ENCODE measurements at regions not wholly inside any gene's neighbourhood (a gene's known extent, or its start where the extent isn't known, plus 50 kb on each side); places are given as distances from the start of the nearest gene placed in this dataset.

DNA sequence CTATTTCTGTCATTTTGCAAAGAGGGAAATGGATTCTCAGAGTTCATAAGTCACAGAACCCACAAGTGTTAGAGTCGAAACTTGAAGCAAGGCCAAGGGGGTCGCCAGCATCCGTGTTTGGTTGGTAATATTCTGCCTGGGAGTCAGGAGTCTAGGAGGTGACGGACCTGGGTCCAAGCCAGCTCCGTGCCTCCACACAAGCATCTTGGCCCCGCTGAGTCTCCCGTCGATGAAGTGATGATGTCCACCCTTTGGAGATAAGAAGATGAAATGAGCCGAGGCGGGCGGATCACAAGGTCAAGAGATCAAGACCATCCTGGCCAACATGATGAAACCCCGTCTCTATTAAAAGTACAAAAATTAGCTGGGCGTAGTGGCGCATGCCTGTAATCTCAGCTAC is 53.2 kb upstream of the TNRC6C start:
- CTCF ChIA-PET (ENCODE audit: partially characterized antibody) = interaction anchor here (1.4 to 3.5 kb wide), 2 partner anchors 13 to 165 kb away, joined by 3 to 21 read pairs; no protein-coding TSS in a partner anchor
- WGBS, 2 experiments (ENCODE audit: extremely low coverage in 1 of 2, insufficient coverage in 1 of 2, insufficient read length in 1 of 2, insufficient replicate concordance in 2 of 2, low coverage in 1 of 2, low lambda C conversion rate in 2 of 2, missing lambda C conversion rate in 1 of 2) = 81% methylated on average over 8 of the region's 14 CpGs; no CpG with 5 or more reads in 1 of the 2 experiments
- no peak for TF ChIP-seq BACH1 (IDR thresholded peaks at IDR 0.05; ENCODE audit: low read length)
- TF ChIP-seq, protein P1, sequence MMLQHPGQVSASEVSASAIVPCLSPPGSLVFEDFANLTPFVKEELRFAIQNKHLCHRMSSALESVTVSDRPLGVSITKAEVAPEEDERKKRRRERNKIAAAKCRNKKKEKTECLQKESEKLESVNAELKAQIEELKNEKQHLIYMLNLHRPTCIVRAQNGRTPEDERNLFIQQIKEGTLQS (IDR thresholded peaks at IDR 0.05; ENCODE audit: insufficient read depth, low read depth, low read length) = no peak
- no peak for TF ChIP-seq BRCA1 (IDR thresholded peaks at IDR 0.05; ENCODE audit: low read depth, low read length)
- TF ChIP-seq TBP (IDR thresholded peaks at IDR 0.05; ENCODE audit: low read depth, low read length) = no peak
- TF ChIP-seq MAFK (IDR thresholded peaks at IDR 0.05; ENCODE audit: low read depth, low read length) = no peak
- TF ChIP-seq GTF2F1 (IDR thresholded peaks at IDR 0.05; ENCODE audit: borderline replicate concordance, low read depth, low read length) = no peak

More for the DNA sequence above, 53.2 kb upstream of the TNRC6C start:
- FAIRE-seq (no peak), DNase-seq (ENCODE audit: low read depth in 1 of 2, low spot score in 2 of 2) (no peak)
- no peak overlapping the region for H3K14ac ChIP-seq (ENCODE audit: insufficient read length)
- no peaks in the 10 kb centered on the region for H4K20me1 ChIP-seq (replicated peaks in 1 of 2; ENCODE audit: control insufficient read depth in 1 of 2, insufficient read depth in 2 of 2, low read length in 2 of 2)
- no peak overlapping the region for H4K8ac ChIP-seq (ENCODE audit: extremely low read depth, insufficient read depth, low read length)
- H3K4me1 ChIP-seq (replicated peaks in 1 of 4; ENCODE audit: control insufficient read depth in 3 of 4, insufficient read depth in 4 of 4, low read length in 3 of 4) = peaks cover 0 to 8% (median under 1%) of the 10 kb centered on the region in 4 experiments; a peak in 3 of 7 replicates
- H3K27me3 ChIP-seq (replicated peaks in 1 of 4; ENCODE audit: control insufficient read depth in 3 of 4, extremely low read depth in 1 of 4, insufficient read depth in 3 of 4, low read length in 3 of 4) = 0 out of 7 replicates have a peak, but pooled peaks cover 0 to 2% (median 0%) of the 10 kb centered on the region in 4 experiments
- H3K9me3 ChIP-seq (ENCODE audit: insufficient read depth in 2 of 2, low read depth in 1 of 2, low read length in 1 of 2) = no peaks in the 10 kb centered on the region
- H4K5ac ChIP-seq (ENCODE audit: insufficient read length, low read depth, low read length) = no peak overlapping the region
- no peak overlapping the region for H3K4me2 ChIP-seq (ENCODE audit: insufficient read depth in 1 of 2, low read depth in 2 of 2, low read length in 2 of 2)
- H3K23ac ChIP-seq (ENCODE audit: insufficient read length) = no peak overlapping the region
- peaks cover 1% of the 10 kb centered on the region; the same call in 1 of the 2 replicates for H3K23me2 ChIP-seq (ENCODE audit: low read depth, low read length)
- H2BK12ac ChIP-seq (ENCODE audit: low read depth, low read length) = no peak overlapping the region
- POLR2A ChIA-PET (ENCODE audit: partially characterized antibody) = interaction anchor here (1.0 kb wide), 1 partner anchor 53 kb away, joined by 3 read pairs; the partner anchor contains the start of gene TNRC6C
- H3K4ac ChIP-seq (replicated peaks; ENCODE audit: insufficient read length, low read depth, low read length) = no peak overlapping the region
- H3K9ac ChIP-seq (replicated peaks in 1 of 4; ENCODE audit: extremely low read depth in 1 of 4, low read depth in 3 of 4, low read length in 3 of 4) = no peak overlapping the region
- H2AK5ac ChIP-seq (ENCODE audit: low read depth, low read length) = no peak overlapping the region
- H3K4me3 ChIP-seq (ENCODE audit: extremely low read depth in 1 of 4, insufficient read depth in 2 of 4, low read depth in 3 of 4, low read length in 4 of 4) = no peak overlapping the region
- H3K79me2 ChIP-seq (ENCODE audit: control insufficient read depth in 1 of 2, insufficient read depth in 2 of 2, low read length in 2 of 2) = no peaks in the 10 kb centered on the region
- H2BK5ac ChIP-seq (ENCODE audit: low read depth, low read length) = no peak overlapping the region
- no peaks in the 10 kb centered on the region for H3K79me1 ChIP-seq (ENCODE audit: low read depth, low read length)
- no peak overlapping the region for H2BK20ac ChIP-seq (ENCODE audit: low read length)
- no peak overlapping the region for H3K56ac ChIP-seq (replicated peaks; ENCODE audit: insufficient read length, low read depth, low read length)
- no peak overlapping the region for H2AFZ ChIP-seq (ENCODE audit: low read length)
- H3K18ac ChIP-seq (ENCODE audit: extremely low read depth, low read length) = no peak overlapping the region
- H3K27ac ChIP-seq (ENCODE audit: low read depth, low read length) = no peak overlapping the region
- no peak overlapping the region for H2BK15ac ChIP-seq (ENCODE audit: low read length)
- H2BK120ac ChIP-seq (replicated peaks; ENCODE audit: low read depth, low read length) = no peak overlapping the region
- no peaks in the 10 kb centered on the region for H3K36me3 ChIP-seq (ENCODE audit: control insufficient read depth in 2 of 4, insufficient read depth in 4 of 4, low read length in 3 of 4)
- no peak overlapping the region for H4K91ac ChIP-seq (replicated peaks; ENCODE audit: insufficient read length, low read length)
